ENCODE measurements at regions not wholly inside any gene's neighbourhood (a gene's known extent, or its start where the extent isn't known, plus 50 kb on each side); places are given as distances from the start of the nearest gene placed in this dataset.

DNA sequence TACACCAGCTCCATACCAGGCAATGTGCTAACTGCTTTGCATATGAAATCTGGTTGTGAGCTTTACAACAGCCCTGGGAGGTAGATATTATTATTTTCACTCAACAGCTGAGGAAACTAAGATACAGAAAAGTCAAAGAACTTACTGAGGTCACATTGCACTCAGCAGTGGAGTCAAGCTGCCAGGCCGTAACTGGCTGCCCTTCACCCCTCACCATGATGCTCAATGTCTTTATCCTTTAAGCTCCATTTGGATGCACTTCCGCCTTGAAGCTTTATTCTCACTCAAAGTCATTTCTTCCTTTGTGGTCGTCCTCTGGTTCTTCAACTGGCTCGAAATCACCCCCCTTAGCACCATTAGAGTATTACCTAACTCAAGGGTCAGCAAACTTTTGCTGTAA lies 81.7 kb upstream of the RALGPS2 start:
- H3K36me3 ChIP-seq (ENCODE audit: low read depth, low read length), result no peaks in the 10 kb centered on the region
- H3K9me2 ChIP-seq (replicated peaks; ENCODE audit: low read length), result no peaks in the 10 kb centered on the region
- TF ChIP-seq EZH2phosphoT487 (IDR thresholded peaks at IDR 0.05; ENCODE audit: borderline replicate concordance, low read length) (no peak), CTCF (conservative IDR thresholded peaks at IDR 0.05; ENCODE audit: low read depth, low read length) (no peak), EZH2 (IDR thresholded peaks at IDR 0.05; ENCODE audit: low read length, unreplicated experiment) (no peak)
- H3F3A ChIP-seq (ENCODE audit: low read length, unreplicated experiment), result no peaks in the 10 kb centered on the region
- no peaks in the 10 kb centered on the region for H3K79me2 ChIP-seq (ENCODE audit: low read length)
- no peaks in the 10 kb centered on the region for H4K20me1 ChIP-seq (ENCODE audit: low read length)
- no peak overlapping the region for H2AFZ ChIP-seq (ENCODE audit: low read length)
- no peak overlapping the region for H3K27ac ChIP-seq (ENCODE audit: low read length)
- H3K4me1 ChIP-seq (ENCODE audit: insufficient read depth, low read length), result 0 out of 2 replicates have a peak, but pooled peaks cover 7% of the 10 kb centered on the region
- no peaks in the 10 kb centered on the region for H3K27me3 ChIP-seq (ENCODE audit: low read length)
- ChIA-PET POLR2A (ENCODE audit: unreplicated experiment) (interaction anchor here (0.6 kb wide), 1 partner anchor 1523 kb away, joined by 4 read pairs; no protein-coding TSS in a partner anchor), CTCF (no interaction called here)
- no peak overlapping the region for H3K4me3 ChIP-seq (ENCODE audit: low read length)
- intact Hi-C loops (cut with micrococcal nuclease), result no loop called here
- DNase-seq (no peak), ATAC-seq (no peak)
- no peak overlapping the region for H3K9ac ChIP-seq (ENCODE audit: low read length)
- BruUV-seq (replicated peaks), result no TSS peak
- H3K4me2 ChIP-seq (ENCODE audit: low read length), result no peak overlapping the region
- H3K9me3 ChIP-seq (ENCODE audit: low read length), result no peaks in the 10 kb centered on the region

- no peaks in the 10 kb centered on the region for H3K9me2 ChIP-seq (replicated peaks; ENCODE audit: low read length)
- DNase-seq, result no peak
- BruUV-seq (replicated peaks), result no TSS peak
- no peaks in the 10 kb centered on the region for H3K79me2 ChIP-seq (ENCODE audit: low read length)
- TF ChIP-seq EZH2 (IDR thresholded peaks at IDR 0.05; ENCODE audit: low read length, unreplicated experiment) (no peak), EZH2phosphoT487 (IDR thresholded peaks at IDR 0.05; ENCODE audit: borderline replicate concordance, low read length) (no peak), CTCF (conservative IDR thresholded peaks at IDR 0.05; ENCODE audit: low read depth, low read length) (no peak)
- ChIA-PET POLR2A (ENCODE audit: unreplicated experiment) (no interaction called here), CTCF (no interaction called here)
- H3K27me3 ChIP-seq (ENCODE audit: low read length), result no peaks in the 10 kb centered on the region
- no peak overlapping the region for H2AFZ ChIP-seq (ENCODE audit: low read length)
- H3K36me3 ChIP-seq (ENCODE audit: low read depth, low read length), result no peaks in the 10 kb centered on the region
- no peak overlapping the region for H3K4me2 ChIP-seq (ENCODE audit: low read length)
- intact Hi-C loops (cut with micrococcal nuclease), result no loop called here
- no peaks in the 10 kb centered on the region for H4K20me1 ChIP-seq (ENCODE audit: low read length)
- no peaks in the 10 kb centered on the region for H3K9me3 ChIP-seq (ENCODE audit: low read length)
- H3K9ac ChIP-seq (ENCODE audit: low read length), result no peak overlapping the region
- no peak overlapping the region for H3K27ac ChIP-seq (ENCODE audit: low read length)
- 0 out of 2 replicates have a peak, but pooled peaks cover 7% of the 10 kb centered on the region for H3K4me1 ChIP-seq (ENCODE audit: insufficient read depth, low read length)
- ATAC-seq, result no peak
- H3K4me3 ChIP-seq (ENCODE audit: low read length), result no peak overlapping the region
- H3F3A ChIP-seq (ENCODE audit: low read length, unreplicated experiment), result no peaks in the 10 kb centered on the region
Measured at GRCh38 chr1:178643831-178644230, 81.2 kb upstream of the RALGPS2 start.

GRCh38 chr1:178644308-178645120 lies 80.5 kb upstream of the RALGPS2 start:
- DNase-seq, result no peak
- TF ChIP-seq EZH2phosphoT487 (IDR thresholded peaks at IDR 0.05; ENCODE audit: borderline replicate concordance, low read length) (no peak), EZH2 (IDR thresholded peaks at IDR 0.05; ENCODE audit: low read length, unreplicated experiment) (no peak), CTCF (conservative IDR thresholded peaks at IDR 0.05; ENCODE audit: low read depth, low read length) (no peak)
- Histone ChIP-seq H4K20me1 (ENCODE audit: low read length) (no peaks in the 10 kb centered on the region), H3K4me1 (ENCODE audit: insufficient read depth, low read length) (peaks cover 7% of the 10 kb centered on the region), H3K4me2 (ENCODE audit: low read length) (no peak overlapping the region), H3K4me3 (ENCODE audit: low read length) (no peak overlapping the region), H3K27me3 (ENCODE audit: low read length) (no peaks in the 10 kb centered on the region), H3K9ac (ENCODE audit: low read length) (no peak overlapping the region), H3K9me3 (ENCODE audit: low read length) (no peaks in the 10 kb centered on the region), H2AFZ (ENCODE audit: low read length) (no peak overlapping the region), H3F3A (ENCODE audit: low read length, unreplicated experiment) (no peaks in the 10 kb centered on the region), H3K9me2 (replicated peaks; ENCODE audit: low read length) (no peaks in the 10 kb centered on the region), H3K36me3 (ENCODE audit: low read depth, low read length) (no peaks in the 10 kb centered on the region), H3K79me2 (ENCODE audit: low read length) (no peaks in the 10 kb centered on the region), H3K27ac (ENCODE audit: low read length) (no peak overlapping the region)
- POLR2A ChIA-PET (ENCODE audit: unreplicated experiment), result no interaction called here
- CTCF ChIA-PET, result no interaction called here
- intact Hi-C loops (cut with micrococcal nuclease), result no loop called here
- no peak for ATAC-seq
- no TSS peak for BruUV-seq (replicated peaks)
